ENCODE measurements at regions not wholly inside any gene's neighbourhood (a gene's known extent, or its start where the extent isn't known, plus 50 kb on each side); places are given as distances from the start of the nearest gene placed in this dataset.

DNA sequence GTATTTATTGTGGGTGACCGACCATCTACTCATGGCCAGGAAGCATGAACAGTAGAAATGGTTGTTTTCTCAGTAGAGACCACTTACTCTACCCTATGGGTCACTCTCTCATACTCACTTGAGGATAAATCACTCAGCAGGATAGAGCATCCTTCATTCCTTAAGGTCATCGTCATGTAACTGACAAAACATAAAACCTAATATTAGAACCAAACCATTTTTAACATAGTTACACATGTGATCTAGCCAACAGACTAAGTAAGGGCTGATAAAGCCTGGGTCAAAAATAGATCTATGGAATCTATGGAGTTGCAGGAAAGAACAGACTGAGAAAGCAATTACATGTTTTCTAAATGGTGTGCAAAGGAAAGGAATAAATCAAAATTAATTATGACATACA lies 769.1 kb downstream of the NTRK3 start:
- TF ChIP-seq, protein P1, sequence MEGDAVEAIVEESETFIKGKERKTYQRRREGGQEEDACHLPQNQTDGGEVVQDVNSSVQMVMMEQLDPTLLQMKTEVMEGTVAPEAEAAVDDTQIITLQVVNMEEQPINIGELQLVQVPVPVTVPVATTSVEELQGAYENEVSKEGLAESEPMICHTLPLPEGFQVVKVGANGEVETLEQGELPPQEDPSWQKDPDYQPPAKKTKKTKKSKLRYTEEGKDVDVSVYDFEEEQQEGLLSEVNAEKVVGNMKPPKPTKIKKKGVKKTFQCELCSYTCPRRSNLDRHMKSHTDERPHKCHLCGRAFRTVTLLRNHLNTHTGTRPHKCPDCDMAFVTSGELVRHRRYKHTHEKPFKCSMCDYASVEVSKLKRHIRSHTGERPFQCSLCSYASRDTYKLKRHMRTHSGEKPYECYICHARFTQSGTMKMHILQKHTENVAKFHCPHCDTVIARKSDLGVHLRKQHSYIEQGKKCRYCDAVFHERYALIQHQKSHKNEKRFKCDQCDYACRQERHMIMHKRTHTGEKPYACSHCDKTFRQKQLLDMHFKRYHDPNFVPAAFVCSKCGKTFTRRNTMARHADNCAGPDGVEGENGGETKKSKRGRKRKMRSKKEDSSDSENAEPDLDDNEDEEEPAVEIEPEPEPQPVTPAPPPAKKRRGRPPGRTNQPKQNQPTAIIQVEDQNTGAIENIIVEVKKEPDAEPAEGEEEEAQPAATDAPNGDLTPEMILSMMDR (IDR thresholded peaks at IDR 0.05; ENCODE audit: poor library complexity, severe bottlenecking): no peak
- TF ChIP-seq SMC3 (conservative IDR thresholded peaks at IDR 0.05; ENCODE audit: poor library complexity) (no peak), EP300 (conservative IDR thresholded peaks at IDR 0.05; ENCODE audit: poor library complexity, severe bottlenecking) (no peak), EZH2 (IDR thresholded peaks at IDR 0.05; ENCODE audit: borderline replicate concordance, insufficient read depth, low read length, poor library complexity, severe bottlenecking) (no peak), RAD21 (conservative IDR thresholded peaks at IDR 0.05) (no peak)

Measured in neural cell (in vitro differentiated cells).